NCI-H2029 (cell line): ENCODE measurements at regions not wholly inside any gene's neighbourhood (a gene's known extent, or its start where the extent isn't known, plus 50 kb on each side); places are given as distances from the start of the nearest gene placed in this dataset.
"Not testable (repeated sequence)": the region's sequence is repeated elsewhere in the genome, so short reads cannot be mapped to it uniquely, and the experiment has no call there.

Experiments
- DNase-seq: peaks from one replicate; lab custom pipeline; 2025; lab: John Stamatoyannopoulos, UW

- no peak for DNase-seq
Measured at GRCh38 chr20:41719151-41719550, 101.0 kb upstream of the CHD6 start.

- peak; percentile 85 for DNase-seq
Measured at GRCh38 chr20:41717483-41717882, 99.3 kb upstream of the CHD6 start.

- DNase-seq = no peak
Measured at GRCh38 chr20:41716911-41717310, 98.7 kb upstream of the CHD6 start.

GRCh38 chr20:41716436-41716835, 98.3 kb upstream of the CHD6 start:
- DNase-seq = no peak

GRCh38 chr20:41715526-41715925, 97.3 kb upstream of the CHD6 start:
- no peak for DNase-seq

- no peak for DNase-seq
Measured at GRCh38 chr20:41714030-41714429, 95.9 kb upstream of the CHD6 start.

GRCh38 chr20:41704896-41705295, 86.7 kb upstream of the CHD6 start:
- no peak for DNase-seq

GRCh38 chr20:41702647-41703046, 84.5 kb upstream of the CHD6 start:
- no peak for DNase-seq

GRCh38 chr20:41701588-41702348, 83.6 kb upstream of the CHD6 start:
- no peak for DNase-seq

GRCh38 chr20:41699673-41700072, 81.5 kb upstream of the CHD6 start:
- not testable (repeated sequence) for DNase-seq

- peak; percentile 33 for DNase-seq
Measured at GRCh38 chr20:41697861-41698559, 79.8 kb upstream of the CHD6 start.

- DNase-seq = no peak
Measured at GRCh38 chr20:41696428-41696827, 78.3 kb upstream of the CHD6 start.

GRCh38 chr20:41694796-41695195, 76.6 kb upstream of the CHD6 start:
- DNase-seq = no peak

- peak; percentile 96 for DNase-seq
Measured at GRCh38 chr20:41693136-41693979, 75.2 kb upstream of the CHD6 start.

GRCh38 chr20:41692479-41693135, 74.4 kb upstream of the CHD6 start:
- DNase-seq = peak; percentile 60

GRCh38 chr20:41691443-41691842, 73.3 kb upstream of the CHD6 start:
- no peak for DNase-seq

- DNase-seq = no peak
Measured at GRCh38 chr20:41690702-41691101, 72.5 kb upstream of the CHD6 start.

- no peak for DNase-seq
Measured at GRCh38 chr20:41686961-41687360, 68.8 kb upstream of the CHD6 start.

GRCh38 chr20:41685145-41685544, 67.0 kb upstream of the CHD6 start:
- DNase-seq = not testable (repeated sequence)

GRCh38 chr20:41678799-41679198, 60.6 kb upstream of the CHD6 start:
- no peak for DNase-seq

GRCh38 chr20:41672282-41672681, 54.1 kb upstream of the CHD6 start:
- DNase-seq = no peak

- DNase-seq = no peak
Measured at GRCh38 chr20:41671143-41671542, 53.0 kb upstream of the CHD6 start.
